ENCODE measurements at regions not wholly inside any gene's neighbourhood (a gene's known extent, or its start where the extent isn't known, plus 50 kb on each side); places are given as distances from the start of the nearest gene placed in this dataset.
"Not testable (repeated sequence)": the region's sequence is repeated elsewhere in the genome, so short reads cannot be mapped to it uniquely, and the experiment has no call there.

DNA sequence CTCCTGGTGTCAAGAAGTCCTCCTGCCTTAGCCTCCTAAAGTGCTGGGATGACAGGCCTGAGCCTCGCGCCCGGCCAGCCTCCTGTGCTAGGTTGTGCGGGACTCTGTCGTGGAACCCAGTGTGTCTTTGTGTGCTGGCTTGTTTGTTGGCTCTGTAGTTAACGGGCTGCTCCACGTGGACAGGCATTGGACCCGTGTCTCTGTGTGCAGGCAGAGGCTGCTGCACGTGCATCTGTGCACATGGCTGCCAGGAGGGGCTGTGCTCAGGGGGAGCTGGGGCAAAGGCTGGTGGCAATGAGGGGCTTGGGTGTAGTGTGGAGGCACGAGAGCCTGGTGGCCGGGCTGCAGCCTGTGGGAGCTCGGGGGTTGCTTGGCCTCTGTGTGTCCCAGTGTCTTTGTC, 121.3 kb upstream of the ALDH3B2 start:
- Histone ChIP-seq H3K79me2 (ENCODE audit: control insufficient read depth, insufficient read depth, low read length) (no peaks in the 10 kb centered on the region), H3K27me3 (replicated peaks in 1 of 4; ENCODE audit: control extremely low read depth in 1 of 4, control insufficient read depth in 3 of 4, insufficient read depth in 4 of 4, low read length in 3 of 4) (no peaks in the 10 kb centered on the region), H4K20me1 (ENCODE audit: control insufficient read depth, insufficient read depth, low read length, poor library complexity, severe bottlenecking) (no peaks in the 10 kb centered on the region), H3K27ac (ENCODE audit: low read length in 2 of 2) (no peak overlapping the region), H3K36me3 (replicated peaks in 1 of 2; ENCODE audit: control extremely low read depth in 1 of 2, control insufficient read depth in 1 of 2, extremely low read depth in 1 of 2, insufficient read depth in 2 of 2, low read length in 1 of 2) (no peaks in the 10 kb centered on the region), H2AFZ (ENCODE audit: insufficient read depth, low read depth, low read length, poor library complexity, severe bottlenecking) (no peak overlapping the region), H3K9ac (ENCODE audit: low read length) (no peak overlapping the region), H3K4me1 (ENCODE audit: control insufficient read depth in 2 of 2, insufficient read depth in 2 of 2, low read length in 2 of 2) (no peaks in the 10 kb centered on the region), H3K4me3 (ENCODE audit: control extremely low read depth in 1 of 5, extremely low read depth in 1 of 5, insufficient read depth in 1 of 5, low read depth in 2 of 5, low read length in 4 of 5) (no peak overlapping the region), H3K9me3 (ENCODE audit: control extremely low read depth in 1 of 3, control insufficient read depth in 2 of 3, insufficient read depth in 1 of 3, low read length in 2 of 3) (no peaks in the 10 kb centered on the region), H3K4me2 (replicated peaks; ENCODE audit: low read depth, low read length, poor library complexity, severe bottlenecking) (no peak overlapping the region)
- 100% methylated on average over 12 of the region's 12 CpGs for WGBS (ENCODE audit: insufficient coverage)
- Mint-ChIP-seq H3K4me1 (peaks cover 9% of the 10 kb centered on the region), H3K4me3 (no peak overlapping the region), H3K27me3 (peaks cover 3% of the 10 kb centered on the region), H3K9me3 (ENCODE audit: insufficient read depth) (no peaks in the 10 kb centered on the region), H3K27ac (no peak overlapping the region)
- DNase-seq: no peak
- ATAC-seq (ENCODE audit: low read depth): no peak
- no peak for TF ChIP-seq EZH2 (IDR thresholded peaks at IDR 0.05; ENCODE audit: borderline replicate concordance, insufficient read depth, low read depth, low read length, poor library complexity, severe bottlenecking)
- TF ChIP-seq, protein P1, sequence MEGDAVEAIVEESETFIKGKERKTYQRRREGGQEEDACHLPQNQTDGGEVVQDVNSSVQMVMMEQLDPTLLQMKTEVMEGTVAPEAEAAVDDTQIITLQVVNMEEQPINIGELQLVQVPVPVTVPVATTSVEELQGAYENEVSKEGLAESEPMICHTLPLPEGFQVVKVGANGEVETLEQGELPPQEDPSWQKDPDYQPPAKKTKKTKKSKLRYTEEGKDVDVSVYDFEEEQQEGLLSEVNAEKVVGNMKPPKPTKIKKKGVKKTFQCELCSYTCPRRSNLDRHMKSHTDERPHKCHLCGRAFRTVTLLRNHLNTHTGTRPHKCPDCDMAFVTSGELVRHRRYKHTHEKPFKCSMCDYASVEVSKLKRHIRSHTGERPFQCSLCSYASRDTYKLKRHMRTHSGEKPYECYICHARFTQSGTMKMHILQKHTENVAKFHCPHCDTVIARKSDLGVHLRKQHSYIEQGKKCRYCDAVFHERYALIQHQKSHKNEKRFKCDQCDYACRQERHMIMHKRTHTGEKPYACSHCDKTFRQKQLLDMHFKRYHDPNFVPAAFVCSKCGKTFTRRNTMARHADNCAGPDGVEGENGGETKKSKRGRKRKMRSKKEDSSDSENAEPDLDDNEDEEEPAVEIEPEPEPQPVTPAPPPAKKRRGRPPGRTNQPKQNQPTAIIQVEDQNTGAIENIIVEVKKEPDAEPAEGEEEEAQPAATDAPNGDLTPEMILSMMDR (IDR thresholded peaks at IDR 0.05): no peak
- CTCF ChIA-PET: no interaction called here
- POLR2A ChIA-PET: no interaction called here
- intact Hi-C loops (cut with micrococcal nuclease): no loop called here

DNA sequence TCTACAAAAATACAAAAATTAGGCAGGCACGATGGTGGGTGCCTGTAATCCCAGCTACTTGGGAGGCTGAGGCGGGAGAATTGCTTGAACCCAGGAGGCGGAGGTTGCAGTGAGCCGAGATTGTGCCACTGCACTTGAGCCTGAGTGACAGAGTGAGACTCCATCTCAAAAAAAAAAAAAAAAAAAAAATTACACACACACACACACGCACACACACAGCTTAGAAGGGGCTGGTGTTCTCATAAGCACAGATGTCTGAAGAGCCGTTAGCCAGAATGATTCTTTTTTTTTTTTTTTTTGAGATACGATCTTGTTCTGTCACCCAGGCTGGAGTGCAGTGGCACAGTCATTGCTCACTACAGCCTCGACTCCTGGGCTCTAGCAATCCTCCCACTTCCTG, 119.3 kb upstream of the ALDH3B2 start:
- ATAC-seq (ENCODE audit: low read depth); H3K79me2 ChIP-seq (ENCODE audit: control insufficient read depth, insufficient read depth, low read length); H3K4me1 Mint-ChIP-seq; H3K27ac ChIP-seq (ENCODE audit: low read length in 2 of 2); H3K9me3 Mint-ChIP-seq (ENCODE audit: insufficient read depth); H3K9ac ChIP-seq (ENCODE audit: low read length); H3K36me3 ChIP-seq (replicated peaks in 1 of 2; ENCODE audit: control extremely low read depth in 1 of 2, control insufficient read depth in 1 of 2, extremely low read depth in 1 of 2, insufficient read depth in 2 of 2, low read length in 1 of 2); H3K27me3 Mint-ChIP-seq; H3K9me3 ChIP-seq (ENCODE audit: control extremely low read depth in 1 of 3, control insufficient read depth in 2 of 3, insufficient read depth in 1 of 3, low read length in 2 of 3); H3K4me3 Mint-ChIP-seq; intact Hi-C loops (cut with micrococcal nuclease); H2AFZ ChIP-seq (ENCODE audit: insufficient read depth, low read depth, low read length, poor library complexity, severe bottlenecking); POLR2A ChIA-PET; H4K20me1 ChIP-seq (ENCODE audit: control insufficient read depth, insufficient read depth, low read length, poor library complexity, severe bottlenecking); H3K27me3 ChIP-seq (replicated peaks in 1 of 4; ENCODE audit: control extremely low read depth in 1 of 4, control insufficient read depth in 3 of 4, insufficient read depth in 4 of 4, low read length in 3 of 4); H3K4me1 ChIP-seq (ENCODE audit: control insufficient read depth in 2 of 2, insufficient read depth in 2 of 2, low read length in 2 of 2); H3K27ac Mint-ChIP-seq; H3K4me2 ChIP-seq (replicated peaks; ENCODE audit: low read depth, low read length, poor library complexity, severe bottlenecking); H3K4me3 ChIP-seq (ENCODE audit: control extremely low read depth in 1 of 5, extremely low read depth in 1 of 5, insufficient read depth in 1 of 5, low read depth in 2 of 5, low read length in 4 of 5); DNase-seq: not testable (repeated sequence)
- WGBS (ENCODE audit: insufficient coverage): 100% methylated on average over 1 of the region's 8 CpGs
- CTCF ChIA-PET: interaction anchor here (0.7 kb wide), 1 partner anchor 162 kb away, joined by 4 read pairs; no protein-coding TSS in a partner anchor
